NB4 (cell line): ENCODE measurements at regions not wholly inside any gene's neighbourhood (a gene's known extent, or its start where the extent isn't known, plus 50 kb on each side); places are given as distances from the start of the nearest gene placed in this dataset.
A peak's percentile ranks its signal among the peaks of the same experiment; 100 is the strongest.

Source experiments
- DNase-seq: peaks from one replicate; pipeline ENCODE4 v3.0.0; 2010; ENCODE audit warnings: low read depth
- H3K4me3 ChIP-seq: one replicate; pipeline ENCODE4 v1.5.1; 2011; ENCODE audit warnings: mild to moderate bottlenecking, low read depth, low read length, moderate library complexity
- MYC ChIP-seq: IDR thresholded peaks from 2 replicates; pipeline ENCODE4 v1.6.1; 2011; ENCODE audit warnings: low read depth, low read length
- POLR2A ChIP-seq: IDR thresholded peaks from 2 replicates; pipeline ENCODE4 v1.6.1; 2011; ENCODE audit warnings: mild to moderate bottlenecking; ENCODE audit not compliant: insufficient read length; ENCODE audit errors: extremely low read depth
- TF ChIP-seq, protein P1 (sequence below): IDR thresholded peaks from 2 replicates; pipeline ENCODE4 v1.6.1; 2011; ENCODE audit warnings: low read depth, low read length
- TF ChIP-seq, protein P2 (sequence below): IDR thresholded peaks from one replicate; pipeline ENCODE4 v1.5.1; 2012; ENCODE audit warnings: low read depth, low read length

DNA sequence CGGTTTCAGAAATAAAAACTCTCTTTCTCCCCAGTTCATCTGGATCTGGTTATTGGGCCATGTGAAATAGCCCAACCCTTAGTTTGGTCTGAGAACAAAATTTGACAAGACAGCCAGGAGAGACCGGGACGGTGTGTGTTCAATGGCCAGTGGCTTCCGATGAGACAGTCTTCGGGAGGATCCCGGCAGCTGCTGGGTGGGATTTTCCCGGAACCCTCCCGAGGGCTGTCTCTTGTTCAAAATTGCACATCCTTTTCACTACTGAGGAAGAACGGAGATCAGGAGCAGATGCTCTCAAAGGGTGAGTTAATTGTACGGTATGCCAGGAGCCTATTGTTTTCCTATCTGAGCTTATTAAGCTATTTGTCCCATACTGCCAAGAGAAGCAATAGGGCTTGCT lies 166.5 kb downstream of the PRR32 start:
- no peak overlapping the region for H3K4me3 ChIP-seq
- DNase-seq = no peak
- TF ChIP-seq POLR2A = no peak
- TF ChIP-seq, protein P1, sequence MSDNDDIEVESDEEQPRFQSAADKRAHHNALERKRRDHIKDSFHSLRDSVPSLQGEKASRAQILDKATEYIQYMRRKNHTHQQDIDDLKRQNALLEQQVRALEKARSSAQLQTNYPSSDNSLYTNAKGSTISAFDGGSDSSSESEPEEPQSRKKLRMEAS = no peak
- TF ChIP-seq MYC = no peak
- TF ChIP-seq, protein P2, sequence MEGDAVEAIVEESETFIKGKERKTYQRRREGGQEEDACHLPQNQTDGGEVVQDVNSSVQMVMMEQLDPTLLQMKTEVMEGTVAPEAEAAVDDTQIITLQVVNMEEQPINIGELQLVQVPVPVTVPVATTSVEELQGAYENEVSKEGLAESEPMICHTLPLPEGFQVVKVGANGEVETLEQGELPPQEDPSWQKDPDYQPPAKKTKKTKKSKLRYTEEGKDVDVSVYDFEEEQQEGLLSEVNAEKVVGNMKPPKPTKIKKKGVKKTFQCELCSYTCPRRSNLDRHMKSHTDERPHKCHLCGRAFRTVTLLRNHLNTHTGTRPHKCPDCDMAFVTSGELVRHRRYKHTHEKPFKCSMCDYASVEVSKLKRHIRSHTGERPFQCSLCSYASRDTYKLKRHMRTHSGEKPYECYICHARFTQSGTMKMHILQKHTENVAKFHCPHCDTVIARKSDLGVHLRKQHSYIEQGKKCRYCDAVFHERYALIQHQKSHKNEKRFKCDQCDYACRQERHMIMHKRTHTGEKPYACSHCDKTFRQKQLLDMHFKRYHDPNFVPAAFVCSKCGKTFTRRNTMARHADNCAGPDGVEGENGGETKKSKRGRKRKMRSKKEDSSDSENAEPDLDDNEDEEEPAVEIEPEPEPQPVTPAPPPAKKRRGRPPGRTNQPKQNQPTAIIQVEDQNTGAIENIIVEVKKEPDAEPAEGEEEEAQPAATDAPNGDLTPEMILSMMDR = no peak

DNA sequence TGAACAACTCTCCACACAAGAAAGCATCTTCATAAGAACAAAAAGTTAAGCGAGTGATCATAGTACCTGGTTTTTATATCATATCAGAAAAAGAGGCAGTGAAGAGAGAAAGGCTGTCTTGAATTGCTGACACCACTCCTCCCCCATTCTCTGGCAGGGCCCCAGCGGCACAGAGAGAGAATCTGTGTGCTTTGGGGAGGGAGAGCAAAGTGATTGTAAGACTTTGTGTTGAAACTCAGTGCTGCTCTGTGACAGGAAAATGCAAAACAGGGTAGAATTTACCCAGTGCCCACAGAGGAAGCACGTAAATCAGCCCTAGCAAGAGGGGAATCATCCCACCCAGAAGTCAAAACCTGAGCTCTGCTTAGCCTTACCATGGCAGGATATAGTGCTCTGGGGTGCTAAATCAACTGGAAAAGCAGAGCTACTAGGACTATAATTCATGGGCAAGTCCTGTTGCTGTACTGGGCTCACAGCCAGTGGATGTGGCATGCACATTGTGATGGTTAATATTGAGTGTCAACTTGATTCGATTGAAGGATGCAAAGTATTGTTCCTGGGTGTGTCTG lies 174.6 kb downstream of the PRR32 start:
- TF ChIP-seq, protein P1 = no peak
- TF ChIP-seq POLR2A = no peak
- TF ChIP-seq MYC = no peak
- H3K4me3 ChIP-seq = no peak overlapping the region
- DNase-seq = no peak

DNA sequence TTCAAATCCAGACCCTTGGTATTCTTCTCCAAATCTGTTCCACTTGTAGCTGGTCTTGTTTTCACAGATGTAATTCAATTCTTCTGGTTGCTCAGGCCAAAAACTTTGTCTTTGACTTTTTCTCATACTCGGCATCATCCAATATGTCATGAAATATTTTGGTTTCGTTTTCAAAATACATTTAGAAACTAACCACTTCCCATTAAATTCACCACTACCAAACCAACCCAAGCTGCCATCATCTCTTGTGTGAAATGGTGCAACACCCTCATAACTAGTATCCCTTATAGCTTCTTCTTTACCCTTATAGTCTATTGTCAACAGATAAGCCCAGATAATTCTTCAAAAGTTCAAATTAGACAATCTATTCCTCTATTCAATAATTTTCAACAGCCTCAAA lies 192.1 kb downstream of the PRR32 start:
- TF ChIP-seq, protein P1 = no peak

DNA sequence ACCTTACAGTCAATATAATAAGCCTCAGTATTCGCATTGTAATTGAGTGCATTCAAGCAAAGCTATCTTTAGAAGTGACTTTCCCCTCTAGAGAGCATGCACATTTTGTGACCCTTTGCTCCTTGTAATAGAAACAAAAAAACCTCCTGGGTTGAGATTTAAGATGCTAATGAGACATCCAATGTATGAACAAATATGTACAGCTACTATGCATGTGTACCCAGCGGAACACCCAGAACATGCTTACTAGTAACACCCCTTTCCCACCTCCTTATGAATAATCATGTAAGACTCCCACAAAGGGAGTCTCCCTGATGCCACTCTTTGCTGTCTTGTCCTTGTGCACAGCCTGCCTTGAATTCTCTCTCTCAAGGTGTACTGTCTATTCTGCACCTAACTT lies 205.5 kb downstream of the PRR32 start:
- H3K4me3 ChIP-seq = no peak overlapping the region
- TF ChIP-seq POLR2A = no peak
- DNase-seq = no peak

More for the DNA sequence above, 192.1 kb downstream of the PRR32 start:
- DNase-seq = peak; percentile 2
- H3K4me3 ChIP-seq = no peak overlapping the region

DNA sequence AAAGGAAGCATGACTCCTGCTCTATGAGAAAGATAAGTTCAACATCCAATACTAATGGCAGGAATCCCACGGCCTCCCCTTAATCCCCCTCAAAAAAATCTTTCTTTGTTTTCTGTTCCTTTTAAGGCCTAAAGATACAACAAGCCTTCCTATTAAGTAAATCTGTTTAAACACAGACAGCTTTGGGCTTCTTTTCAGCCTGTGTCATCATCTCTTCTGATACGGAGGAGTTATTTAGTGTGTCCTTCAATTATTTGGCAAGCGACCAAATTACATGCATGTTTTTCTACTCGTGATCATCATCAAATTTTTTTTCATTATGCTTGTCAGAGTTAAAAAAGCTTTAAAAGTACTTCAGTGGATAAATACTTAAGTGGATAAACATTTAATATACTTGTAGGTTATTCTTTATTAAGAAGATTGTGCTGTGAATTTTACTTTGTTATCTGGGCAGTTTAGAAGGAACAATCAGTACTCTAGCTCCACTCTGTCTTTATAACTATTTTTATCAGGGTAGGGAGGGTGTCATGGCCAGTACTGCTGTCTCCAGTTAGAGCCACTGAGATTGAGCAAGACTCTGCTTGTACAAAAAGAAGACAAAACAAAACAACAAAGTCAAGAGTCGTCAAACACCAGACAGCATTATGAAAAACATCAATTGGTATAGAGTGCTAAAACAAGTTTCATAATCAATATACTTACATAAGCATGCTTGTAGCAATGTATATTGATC lies 210.7 kb downstream of the PRR32 start:
- TF ChIP-seq, protein P2 = no peak
- no peak for TF ChIP-seq POLR2A
- no peak for TF ChIP-seq MYC
- TF ChIP-seq, protein P1 = no peak
- DNase-seq = no peak
- H3K4me3 ChIP-seq = no peak overlapping the region

DNA sequence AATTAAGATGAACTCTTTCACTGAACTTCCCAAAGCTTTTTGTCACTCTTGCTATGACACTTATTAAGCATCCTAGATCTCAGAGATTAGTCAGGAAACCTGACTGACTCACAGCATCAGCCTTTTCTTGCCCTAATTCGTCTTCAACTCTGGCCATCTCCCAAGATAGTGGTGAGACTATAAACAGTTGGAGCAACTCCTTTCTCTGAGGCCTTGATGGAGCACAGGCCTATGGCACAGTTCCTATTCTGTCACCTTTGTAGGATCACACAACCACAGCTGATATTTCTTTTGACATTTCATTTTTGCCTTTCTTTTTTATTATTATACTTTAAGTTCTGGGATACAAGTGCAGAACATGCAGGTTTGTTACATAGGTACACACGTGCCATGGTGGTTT lies 217.6 kb downstream of the PRR32 start:
- TF ChIP-seq POLR2A = no peak
- TF ChIP-seq, protein P1 = no peak
- no peak for TF ChIP-seq MYC
- TF ChIP-seq, protein P2 = no peak
- no peak overlapping the region for H3K4me3 ChIP-seq
- no peak for DNase-seq

DNA sequence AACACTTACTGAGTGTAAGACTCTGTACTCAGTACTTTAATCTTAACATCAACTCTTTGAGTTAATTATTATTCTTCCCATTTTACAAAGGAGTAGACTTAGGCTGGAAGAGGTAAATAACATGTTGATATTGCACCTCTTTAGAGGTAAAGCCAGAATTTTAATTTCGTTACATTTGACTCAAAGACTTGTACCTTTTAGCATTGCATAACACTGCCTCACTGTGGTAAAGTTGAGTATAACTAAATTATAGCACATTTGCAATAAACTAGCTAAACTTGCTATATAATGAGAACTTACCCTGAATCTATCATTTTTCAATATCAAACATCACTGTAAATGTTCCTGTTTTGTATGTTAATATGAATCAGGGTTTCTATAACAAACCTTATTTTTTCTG lies 218.5 kb downstream of the PRR32 start:
- DNase-seq = peak; percentile 18
- no peak overlapping the region for H3K4me3 ChIP-seq
- TF ChIP-seq, protein P2 = peak; percentile 5
- TF ChIP-seq MYC = no peak
